ENCODE measurements at regions not wholly inside any gene's neighbourhood (a gene's known extent, or its start where the extent isn't known, plus 50 kb on each side); places are given as distances from the start of the nearest gene placed in this dataset.

DNA sequence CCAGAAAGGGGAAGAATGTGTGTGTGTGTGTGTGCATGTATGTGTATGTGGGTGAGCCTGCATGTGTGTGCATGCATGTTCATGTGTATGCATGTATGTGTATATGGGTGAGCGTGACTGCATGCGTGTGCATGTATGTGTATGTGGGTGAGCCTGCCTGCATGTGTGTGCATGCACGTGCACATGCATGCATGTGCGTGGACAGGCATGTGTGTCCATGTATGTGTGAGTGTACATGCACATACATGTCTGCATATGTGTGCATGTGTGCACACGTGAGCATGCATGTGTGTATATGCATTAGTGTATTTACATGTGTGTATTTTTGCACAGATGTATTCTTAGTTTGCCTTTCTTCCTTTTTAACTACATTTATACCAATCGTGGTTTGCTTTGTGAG lies 601.5 kb downstream of the QKI start:
- peaks cover 5% of the 10 kb centered on the region for H3K4me1 Mint-ChIP-seq (ENCODE audit: low read depth)
- no peaks in the 10 kb centered on the region for H3K9me3 Mint-ChIP-seq (ENCODE audit: low read depth)
- no peak overlapping the region for H3K27ac Mint-ChIP-seq (ENCODE audit: unreplicated experiment)
- no peak for DNase-seq (ENCODE audit: low spot score)
- no peaks in the 10 kb centered on the region for H3K27me3 Mint-ChIP-seq (ENCODE audit: low read depth)
- no peak overlapping the region for H3K4me3 Mint-ChIP-seq (ENCODE audit: unreplicated experiment)
- TF ChIP-seq, protein P1, sequence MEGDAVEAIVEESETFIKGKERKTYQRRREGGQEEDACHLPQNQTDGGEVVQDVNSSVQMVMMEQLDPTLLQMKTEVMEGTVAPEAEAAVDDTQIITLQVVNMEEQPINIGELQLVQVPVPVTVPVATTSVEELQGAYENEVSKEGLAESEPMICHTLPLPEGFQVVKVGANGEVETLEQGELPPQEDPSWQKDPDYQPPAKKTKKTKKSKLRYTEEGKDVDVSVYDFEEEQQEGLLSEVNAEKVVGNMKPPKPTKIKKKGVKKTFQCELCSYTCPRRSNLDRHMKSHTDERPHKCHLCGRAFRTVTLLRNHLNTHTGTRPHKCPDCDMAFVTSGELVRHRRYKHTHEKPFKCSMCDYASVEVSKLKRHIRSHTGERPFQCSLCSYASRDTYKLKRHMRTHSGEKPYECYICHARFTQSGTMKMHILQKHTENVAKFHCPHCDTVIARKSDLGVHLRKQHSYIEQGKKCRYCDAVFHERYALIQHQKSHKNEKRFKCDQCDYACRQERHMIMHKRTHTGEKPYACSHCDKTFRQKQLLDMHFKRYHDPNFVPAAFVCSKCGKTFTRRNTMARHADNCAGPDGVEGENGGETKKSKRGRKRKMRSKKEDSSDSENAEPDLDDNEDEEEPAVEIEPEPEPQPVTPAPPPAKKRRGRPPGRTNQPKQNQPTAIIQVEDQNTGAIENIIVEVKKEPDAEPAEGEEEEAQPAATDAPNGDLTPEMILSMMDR (IDR thresholded peaks at IDR 0.05) = no peak
- no peaks in the 10 kb centered on the region for H3K36me3 Mint-ChIP-seq (ENCODE audit: low read depth)

DNA sequence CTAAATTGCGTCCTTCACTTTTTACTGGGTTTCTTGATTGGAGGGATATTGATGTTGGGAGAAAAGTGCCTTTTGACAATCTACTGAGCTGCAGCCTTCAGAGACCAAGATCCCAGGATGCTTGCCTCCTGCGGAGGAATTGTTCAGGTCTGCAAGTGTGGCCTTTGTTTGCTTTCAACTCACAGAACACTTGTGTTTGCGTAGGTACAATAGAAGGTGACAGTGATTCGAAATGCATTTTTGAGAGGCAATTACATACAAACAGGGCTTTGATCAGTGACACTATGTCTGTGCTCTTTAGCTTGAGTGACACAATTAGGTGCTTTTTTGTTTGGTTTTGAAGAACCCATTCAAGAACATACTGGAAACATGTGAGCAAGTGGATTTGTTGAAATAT lies 600.6 kb downstream of the QKI start:
- no peaks in the 10 kb centered on the region for H3K27me3 Mint-ChIP-seq (ENCODE audit: low read depth)
- H3K4me1 Mint-ChIP-seq (ENCODE audit: low read depth) = peaks cover 5% of the 10 kb centered on the region
- H3K36me3 Mint-ChIP-seq (ENCODE audit: low read depth) = no peaks in the 10 kb centered on the region
- TF ChIP-seq, protein P1 (IDR thresholded peaks at IDR 0.05) = no peak
- DNase-seq (ENCODE audit: low spot score) = no peak
- H3K27ac Mint-ChIP-seq (ENCODE audit: unreplicated experiment) = no peak overlapping the region
- no peaks in the 10 kb centered on the region for H3K9me3 Mint-ChIP-seq (ENCODE audit: low read depth)
- H3K4me3 Mint-ChIP-seq (ENCODE audit: unreplicated experiment) = no peak overlapping the region

DNA sequence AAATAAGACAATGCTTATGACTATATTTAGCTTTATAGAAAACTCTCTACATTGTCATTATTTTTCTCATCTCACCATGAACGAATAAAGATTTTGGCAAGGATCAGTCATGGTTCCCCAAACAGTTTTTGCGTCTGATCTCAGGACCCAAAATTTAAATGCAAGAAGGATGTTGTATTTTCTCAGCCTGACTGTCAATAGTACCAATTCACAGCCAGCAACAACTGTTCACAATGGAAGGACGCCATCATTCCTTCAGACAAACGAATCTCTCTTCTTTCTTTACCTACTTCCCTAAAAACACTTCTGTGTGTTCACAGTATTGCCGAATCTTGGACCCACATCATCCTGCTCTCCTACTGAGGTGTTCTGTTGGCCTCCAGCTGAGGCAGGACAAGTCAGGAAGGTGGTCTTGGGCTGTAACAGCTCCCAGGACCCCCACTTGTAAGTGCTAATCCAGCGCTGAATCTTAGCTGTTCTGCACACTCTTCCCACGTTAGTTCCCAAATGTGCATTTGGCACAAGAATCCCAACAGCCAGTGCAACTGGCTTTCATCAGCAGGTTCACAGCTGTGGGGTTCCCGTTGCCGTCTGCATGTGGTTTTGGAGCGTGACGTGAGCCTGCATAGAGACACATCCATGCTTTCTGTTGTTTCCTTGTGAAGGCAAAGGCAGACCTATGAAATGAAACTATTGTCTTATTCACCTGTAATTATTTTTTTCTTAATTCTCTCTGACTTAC lies 600.0 kb downstream of the QKI start:
- Mint-ChIP-seq H3K4me1 (ENCODE audit: low read depth) (peaks cover 5% of the 10 kb centered on the region), H3K27me3 (ENCODE audit: low read depth) (no peaks in the 10 kb centered on the region), H3K9me3 (ENCODE audit: low read depth) (no peaks in the 10 kb centered on the region), H3K27ac (ENCODE audit: unreplicated experiment) (no peak overlapping the region), H3K4me3 (ENCODE audit: unreplicated experiment) (no peak overlapping the region), H3K36me3 (ENCODE audit: low read depth) (no peaks in the 10 kb centered on the region)
- TF ChIP-seq, protein P1 (IDR thresholded peaks at IDR 0.05) = no peak
- DNase-seq (ENCODE audit: low spot score) = no peak

DNA sequence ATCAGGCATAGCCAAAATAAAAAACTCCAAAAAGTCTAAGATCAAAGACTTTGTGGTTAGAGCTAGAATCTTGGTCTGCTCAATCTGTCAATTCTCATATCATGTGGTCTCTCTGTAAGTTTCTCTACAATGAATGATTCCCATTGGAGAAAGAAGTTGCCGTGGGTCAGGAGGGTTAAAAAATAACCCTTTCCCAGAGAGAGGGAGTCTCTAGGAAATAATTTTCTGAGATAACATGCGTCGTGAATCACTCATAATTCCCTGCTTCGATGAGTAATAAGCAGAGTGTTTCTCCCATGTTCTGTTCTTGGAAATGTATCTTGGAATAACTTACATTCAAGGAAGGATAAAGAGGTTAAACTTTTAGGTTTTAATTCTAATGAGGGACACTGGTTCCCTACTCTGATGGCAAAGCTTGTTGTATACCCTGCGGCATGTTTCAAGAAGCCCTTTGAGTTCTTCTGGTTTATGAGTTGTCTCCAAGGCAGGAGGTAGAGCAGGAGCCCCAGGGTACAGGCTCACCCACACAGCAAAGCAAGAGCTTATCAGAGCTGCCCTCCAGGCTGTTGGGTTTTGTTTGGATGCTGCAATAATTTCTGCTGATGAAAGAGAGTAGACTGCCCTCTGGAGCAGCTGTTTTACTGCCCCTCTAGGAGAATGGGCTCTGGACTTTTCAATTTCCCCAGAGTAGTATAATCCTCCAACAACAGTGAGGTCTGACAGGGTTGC lies 599.1 kb downstream of the QKI start:
- Mint-ChIP-seq H3K4me3 (ENCODE audit: unreplicated experiment) (no peak overlapping the region), H3K9me3 (ENCODE audit: low read depth) (no peaks in the 10 kb centered on the region), H3K36me3 (ENCODE audit: low read depth) (no peaks in the 10 kb centered on the region), H3K27me3 (ENCODE audit: low read depth) (no peaks in the 10 kb centered on the region), H3K4me1 (ENCODE audit: low read depth) (peaks cover 5% of the 10 kb centered on the region), H3K27ac (ENCODE audit: unreplicated experiment) (no peak overlapping the region)
- TF ChIP-seq, protein P1 (IDR thresholded peaks at IDR 0.05) = no peak
- DNase-seq (ENCODE audit: low spot score) = no peak

DNA sequence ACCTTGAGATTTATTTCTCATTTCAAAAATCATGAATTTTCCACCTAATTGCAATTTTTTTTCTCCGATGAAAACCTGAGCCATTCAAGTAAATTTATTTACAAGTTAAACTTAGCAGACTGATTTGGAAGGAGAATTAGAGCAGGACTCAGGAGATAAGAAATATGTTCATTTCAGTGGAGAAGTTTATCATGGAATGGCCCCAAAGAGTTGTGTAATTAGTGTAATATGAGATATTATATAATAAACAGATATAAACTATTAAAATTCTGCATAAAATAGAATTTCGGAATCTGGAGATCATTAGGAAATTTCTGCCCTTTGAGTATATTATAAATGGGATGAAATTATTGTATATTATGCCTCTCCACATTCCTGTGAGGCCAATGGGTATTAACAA lies 596.8 kb downstream of the QKI start:
- Mint-ChIP-seq H3K4me1 (ENCODE audit: low read depth) (peaks cover 5% of the 10 kb centered on the region), H3K4me3 (ENCODE audit: unreplicated experiment) (no peak overlapping the region), H3K27ac (ENCODE audit: unreplicated experiment) (no peak overlapping the region), H3K9me3 (ENCODE audit: low read depth) (no peaks in the 10 kb centered on the region), H3K27me3 (ENCODE audit: low read depth) (no peaks in the 10 kb centered on the region), H3K36me3 (ENCODE audit: low read depth) (no peaks in the 10 kb centered on the region)
- TF ChIP-seq, protein P1 (IDR thresholded peaks at IDR 0.05) = no peak
- no peak for DNase-seq (ENCODE audit: low spot score)
